DOHH2 (cell line): ENCODE measurements at regions not wholly inside any gene's neighbourhood (a gene's known extent, or its start where the extent isn't known, plus 50 kb on each side); places are given as distances from the start of the nearest gene placed in this dataset.

Experiments
- CTCF ChIP-seq: fragments of 200-600 bp; sonication (generic); IDR thresholded peaks from one replicate; pipeline ENCODE4 v1.5.1; 2014; ENCODE audit warnings: antibody characterized with exemption, mild to moderate bottlenecking, low read depth, low read length; ENCODE audit not compliant: poor library complexity, severe bottlenecking
- EZH2phosphoT487 ChIP-seq: fragments of 200-600 bp; sonication (generic); IDR thresholded peaks from 2 replicates; pipeline ENCODE4 v1.6.1; 2017; ENCODE audit warnings: borderline replicate concordance, mild to moderate bottlenecking, antibody characterized with exemption, low read length, moderate library complexity, mixed read lengths

- TF ChIP-seq CTCF (no peak), EZH2phosphoT487 (no peak)
Measured at GRCh38 chr5:164357395-164358033, 852.1 kb downstream of the MAT2B start.
